Activated naive CD8-positive, alpha-beta T cell treated with anti-CD3 and anti-CD28 coated beads, Interleukin-2, amount 10 ng/mL, durations not matched to agents 7 days and 5 days (primary cell): ENCODE measurements at regions not wholly inside any gene's neighbourhood (a gene's known extent, or its start where the extent isn't known, plus 50 kb on each side); places are given as distances from the start of the nearest gene placed in this dataset.
"Not testable (repeated sequence)": the region's sequence is repeated elsewhere in the genome, so short reads cannot be mapped to it uniquely, and the experiment has no call there.

ENCODE experiments used
- ATAC-seq: fragments of 150-1000 bp; cut with Tn5 transposase; one replicate; pipeline ENCODE4 v1.10.0; 2021; ENCODE audit warnings: low read depth, moderate library complexity
- POLR2A ChIA-PET: fragments of 350-600 bp; sonication (Branson Sonifier 250); formaldehyde crosslinking; loops from one replicate; lab custom pipeline; 2021; ENCODE audit warnings: antibody characterized with exemption; lab: Charles Lee
- DNase-seq: peaks from one replicate; pipeline ENCODE4 v3.0.0; 2021
- H3K27ac Mint-ChIP-seq: one replicate; pipeline ENCODE4 v1.8.0; 2022; ENCODE audit warnings: mild to moderate bottlenecking, mixed read lengths
- H3K27me3 Mint-ChIP-seq: one replicate; pipeline ENCODE4 v1.8.0; 2022; ENCODE audit warnings: mild to moderate bottlenecking, moderate library complexity, mixed read lengths
- H3K36me3 Mint-ChIP-seq: one replicate; pipeline ENCODE4 v1.8.0; 2021; ENCODE audit warnings: mild to moderate bottlenecking, mixed read lengths
- H3K4me1 Mint-ChIP-seq: one replicate; pipeline ENCODE4 v1.8.0; 2021; ENCODE audit warnings: mixed read lengths
- H3K4me3 Mint-ChIP-seq: one replicate; pipeline ENCODE4 v1.8.0; 2022; ENCODE audit warnings: mild to moderate bottlenecking, moderate library complexity, mixed read lengths
- H3K9me3 Mint-ChIP-seq: one replicate; pipeline ENCODE4 v1.8.0; 2021; ENCODE audit warnings: mixed read lengths

DNA sequence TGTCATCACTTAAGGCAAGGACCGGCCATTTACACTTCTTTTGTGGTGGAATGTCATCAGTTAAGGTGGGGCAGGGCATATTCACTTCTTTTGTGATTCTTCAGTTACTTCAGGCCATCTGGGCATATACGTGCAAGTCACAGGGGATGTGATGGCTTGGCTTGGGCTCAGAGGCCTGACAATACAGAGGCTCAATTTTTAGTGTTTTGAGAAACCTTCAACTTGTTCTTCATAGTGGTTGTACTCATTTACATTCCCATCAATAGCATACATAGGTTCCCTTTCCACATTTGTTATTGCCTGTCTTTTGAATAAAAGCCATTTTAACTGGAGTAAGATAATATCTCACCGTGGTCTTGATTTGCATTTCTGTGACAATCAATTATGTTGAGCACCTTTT is 366.8 kb upstream of the KIF2B start:
- H3K36me3 Mint-ChIP-seq, POLR2A ChIA-PET, DNase-seq, H3K4me1 Mint-ChIP-seq, H3K27me3 Mint-ChIP-seq, H3K27ac Mint-ChIP-seq, H3K4me3 Mint-ChIP-seq, ATAC-seq, H3K9me3 Mint-ChIP-seq: not testable (repeated sequence)

DNA sequence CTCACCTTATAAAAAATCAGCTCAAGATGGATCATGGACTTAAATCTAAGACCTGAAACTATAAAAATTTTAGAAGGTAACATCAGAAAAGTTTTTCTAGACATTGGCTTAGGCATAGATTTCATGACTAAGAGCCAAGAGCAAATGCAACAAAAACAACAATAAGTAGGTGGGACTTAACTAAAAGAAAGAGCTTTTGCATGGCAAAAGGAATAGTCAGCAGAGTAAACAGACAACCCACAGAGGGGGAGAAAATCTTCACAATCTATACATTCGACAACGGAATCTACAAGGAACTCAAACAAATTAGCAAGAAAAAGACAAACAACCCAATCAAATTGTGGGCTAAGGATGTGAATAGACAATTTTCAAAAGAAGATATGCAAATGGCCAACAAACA is 368.4 kb upstream of the KIF2B start:
- DNase-seq (no peak), ATAC-seq (no peak)
- H3K27me3 Mint-ChIP-seq: no peaks in the 10 kb centered on the region
- H3K27ac Mint-ChIP-seq: no peak overlapping the region
- peaks cover 6% of the 10 kb centered on the region for H3K9me3 Mint-ChIP-seq
- H3K4me3 Mint-ChIP-seq: no peak overlapping the region
- no peaks in the 10 kb centered on the region for H3K4me1 Mint-ChIP-seq
- no peaks in the 10 kb centered on the region for H3K36me3 Mint-ChIP-seq
- POLR2A ChIA-PET: no interaction called here

DNA sequence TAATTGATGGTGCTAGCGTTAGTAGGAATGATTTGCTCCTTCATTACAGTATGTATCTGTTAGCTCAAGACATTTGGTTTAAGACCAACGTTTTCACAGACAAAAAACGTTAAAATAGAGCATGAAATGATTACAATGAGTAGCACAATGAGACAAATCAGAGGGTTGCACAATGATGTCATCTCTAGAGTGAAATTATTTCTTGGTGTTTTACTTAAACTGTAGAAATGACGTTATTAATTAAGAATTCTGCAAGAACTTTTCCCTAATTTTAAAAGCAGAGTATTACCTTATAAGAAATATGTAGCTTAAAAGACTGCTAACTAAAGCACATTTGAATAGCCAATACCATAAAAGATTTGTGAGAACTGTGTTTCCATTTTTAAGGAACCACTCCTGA is 373.4 kb upstream of the KIF2B start:
- no peaks in the 10 kb centered on the region for H3K36me3 Mint-ChIP-seq
- H3K4me1 Mint-ChIP-seq: no peaks in the 10 kb centered on the region
- POLR2A ChIA-PET: no interaction called here
- no peak for DNase-seq
- peaks cover 1% of the 10 kb centered on the region for H3K9me3 Mint-ChIP-seq
- H3K4me3 Mint-ChIP-seq: no peak overlapping the region
- ATAC-seq: no peak
- H3K27ac Mint-ChIP-seq: no peak overlapping the region
- no peaks in the 10 kb centered on the region for H3K27me3 Mint-ChIP-seq

DNA sequence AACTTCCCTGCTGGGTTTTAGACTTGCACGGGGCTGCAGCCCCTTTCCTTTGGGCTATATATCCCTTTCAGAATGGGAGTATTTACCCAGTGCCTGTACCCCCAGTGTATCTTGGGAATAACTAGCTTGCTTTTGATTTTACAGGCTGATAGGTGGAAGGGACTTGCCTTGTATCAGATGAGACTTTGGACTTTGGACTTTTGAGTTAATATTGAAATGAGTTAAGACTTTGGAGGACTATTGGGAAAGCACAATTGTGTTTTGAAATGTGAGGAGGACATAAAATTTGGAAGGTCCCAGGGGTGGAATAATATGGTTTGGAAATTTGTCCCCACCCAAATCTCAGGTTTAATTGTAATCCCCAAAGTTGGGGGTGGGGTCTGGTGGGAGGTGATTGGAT is 393.8 kb upstream of the KIF2B start:
- H3K27ac Mint-ChIP-seq: no peak overlapping the region
- no peak for ATAC-seq
- no peaks in the 10 kb centered on the region for H3K4me1 Mint-ChIP-seq
- POLR2A ChIA-PET: no interaction called here
- H3K9me3 Mint-ChIP-seq: peaks cover 3% of the 10 kb centered on the region
- H3K4me3 Mint-ChIP-seq: no peak overlapping the region
- DNase-seq: no peak
- H3K27me3 Mint-ChIP-seq: no peaks in the 10 kb centered on the region
- H3K36me3 Mint-ChIP-seq: no peaks in the 10 kb centered on the region

DNA sequence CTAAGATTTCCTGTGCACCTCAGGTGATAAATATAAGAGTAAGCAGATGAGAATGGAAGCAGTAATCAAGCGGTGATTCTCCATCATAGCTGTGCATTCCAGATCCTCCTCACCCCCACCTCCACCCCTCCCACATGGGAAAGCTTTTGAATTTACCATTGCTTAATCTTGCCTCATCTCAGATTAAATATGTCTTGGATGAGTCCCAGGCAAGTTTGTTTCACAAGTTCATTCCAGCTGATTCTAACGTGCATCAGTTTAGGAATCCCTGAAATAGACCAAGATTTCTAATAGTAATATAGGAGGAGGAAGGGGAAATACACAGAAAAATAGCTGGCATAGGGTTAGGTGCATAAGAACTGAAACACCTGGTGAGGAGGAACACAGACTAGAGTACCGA is 396.2 kb upstream of the KIF2B start:
- ATAC-seq (no peak), DNase-seq (no peak)
- Mint-ChIP-seq H3K27ac (no peak overlapping the region), H3K9me3 (peaks cover 9% of the 10 kb centered on the region), H3K4me1 (no peaks in the 10 kb centered on the region), H3K36me3 (no peaks in the 10 kb centered on the region), H3K27me3 (no peaks in the 10 kb centered on the region), H3K4me3 (no peak overlapping the region)
- POLR2A ChIA-PET: no interaction called here

DNA sequence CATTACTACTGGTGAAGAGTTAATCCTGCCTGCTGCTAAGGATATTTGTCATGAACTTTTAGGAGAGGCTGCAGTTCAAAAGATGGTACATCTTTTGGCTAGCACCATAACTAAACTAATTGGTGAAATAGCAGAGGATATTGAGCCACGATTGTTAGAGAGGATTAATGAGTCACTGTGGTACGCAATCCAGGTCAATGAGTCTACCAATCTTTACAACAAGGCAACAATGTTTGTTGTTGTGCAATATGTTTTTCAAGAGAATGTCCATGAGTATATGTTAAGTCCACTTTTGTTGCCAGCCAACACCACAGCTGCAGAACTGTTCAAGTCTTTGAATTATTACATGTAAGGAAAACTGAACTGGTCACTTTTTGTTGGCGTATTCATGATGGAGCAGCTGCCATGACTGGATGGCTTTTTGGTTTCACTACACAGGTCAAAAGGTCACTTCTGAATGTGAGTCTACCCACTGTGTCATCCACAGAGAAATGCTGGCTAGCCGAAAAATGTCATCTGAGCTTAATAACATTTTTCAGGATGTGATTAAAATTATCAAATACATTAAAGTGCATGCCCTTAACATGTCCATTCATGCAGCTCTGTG is 402.6 kb upstream of the KIF2B start:
- Mint-ChIP-seq H3K9me3 (peaks cover 11% of the 10 kb centered on the region), H3K4me1 (no peaks in the 10 kb centered on the region), H3K4me3 (no peak overlapping the region), H3K27me3 (no peaks in the 10 kb centered on the region), H3K27ac (no peak overlapping the region), H3K36me3 (no peaks in the 10 kb centered on the region)
- DNase-seq (no peak), ATAC-seq (no peak)
- POLR2A ChIA-PET: no interaction called here

DNA sequence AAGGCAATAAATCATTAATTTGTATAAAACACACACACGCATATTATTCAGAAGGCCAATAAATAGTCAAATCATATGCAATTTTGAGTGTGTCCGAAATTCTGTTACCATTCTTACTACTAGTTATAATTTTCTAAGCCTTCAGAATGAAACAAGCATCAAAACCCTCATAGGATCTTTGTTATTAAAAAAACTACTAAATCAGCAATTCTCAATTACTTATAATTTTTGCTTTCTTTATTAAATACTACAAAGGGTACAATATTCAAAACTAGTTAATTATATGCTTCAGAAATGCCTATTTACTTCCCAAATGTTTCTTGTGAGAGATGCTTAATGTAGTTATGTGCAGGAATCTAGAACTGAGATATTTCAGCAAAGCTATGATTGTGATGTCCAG is 413.1 kb upstream of the KIF2B start:
- POLR2A ChIA-PET: no interaction called here
- Mint-ChIP-seq H3K4me1 (no peaks in the 10 kb centered on the region), H3K4me3 (no peak overlapping the region), H3K9me3 (peaks cover 7% of the 10 kb centered on the region), H3K36me3 (no peaks in the 10 kb centered on the region), H3K27ac (no peak overlapping the region), H3K27me3 (no peaks in the 10 kb centered on the region)
- no peak for ATAC-seq
- DNase-seq: no peak

DNA sequence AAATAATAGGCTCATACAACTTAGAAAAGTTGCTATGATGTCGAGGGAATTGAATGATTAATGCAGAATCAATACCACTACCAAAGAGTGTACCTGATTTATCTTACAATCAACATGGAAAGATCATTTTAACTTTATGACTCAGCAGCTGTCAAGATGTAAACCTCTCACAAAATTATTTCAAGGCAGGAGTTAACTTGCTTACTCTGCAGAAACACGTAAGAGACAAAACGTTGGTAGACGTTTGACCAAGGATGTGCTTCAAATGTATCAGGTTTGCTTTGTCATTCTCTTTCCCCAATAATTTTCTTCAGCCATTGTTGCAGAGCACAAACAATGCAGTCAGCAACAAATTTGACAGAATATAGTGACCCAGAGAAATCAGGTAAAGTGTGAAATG is 415.8 kb upstream of the KIF2B start:
- Mint-ChIP-seq H3K4me3 (no peak overlapping the region), H3K27ac (no peak overlapping the region), H3K27me3 (no peaks in the 10 kb centered on the region), H3K4me1 (no peaks in the 10 kb centered on the region), H3K9me3 (peaks cover 6% of the 10 kb centered on the region), H3K36me3 (no peaks in the 10 kb centered on the region)
- POLR2A ChIA-PET: no interaction called here
- no peak for ATAC-seq
- DNase-seq: no peak

DNA sequence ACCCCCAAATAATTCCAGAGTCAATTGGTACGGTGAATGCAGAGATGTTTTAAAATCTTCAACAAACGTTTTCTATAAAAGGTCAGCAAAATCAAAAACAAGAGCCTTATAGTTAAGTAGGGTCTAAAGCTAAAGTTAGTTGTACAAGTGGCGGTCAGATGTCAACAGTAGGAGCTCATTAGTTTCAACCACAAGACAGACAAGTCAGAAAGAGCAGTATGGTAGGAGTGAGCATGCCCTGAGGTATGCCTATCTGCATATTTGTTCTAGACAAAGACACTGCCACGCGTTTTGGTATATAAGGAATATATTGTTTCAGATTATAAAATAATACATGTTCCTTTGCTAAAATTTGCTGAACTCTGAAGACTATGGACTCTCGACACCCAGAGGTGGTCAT is 431.5 kb upstream of the KIF2B start:
- no peaks in the 10 kb centered on the region for H3K27me3 Mint-ChIP-seq
- H3K36me3 Mint-ChIP-seq: no peaks in the 10 kb centered on the region
- H3K9me3 Mint-ChIP-seq: peaks cover 3% of the 10 kb centered on the region
- H3K4me3 Mint-ChIP-seq: no peak overlapping the region
- ATAC-seq (no peak), DNase-seq (no peak)
- no peak overlapping the region for H3K27ac Mint-ChIP-seq
- no peaks in the 10 kb centered on the region for H3K4me1 Mint-ChIP-seq
- POLR2A ChIA-PET: no interaction called here

DNA sequence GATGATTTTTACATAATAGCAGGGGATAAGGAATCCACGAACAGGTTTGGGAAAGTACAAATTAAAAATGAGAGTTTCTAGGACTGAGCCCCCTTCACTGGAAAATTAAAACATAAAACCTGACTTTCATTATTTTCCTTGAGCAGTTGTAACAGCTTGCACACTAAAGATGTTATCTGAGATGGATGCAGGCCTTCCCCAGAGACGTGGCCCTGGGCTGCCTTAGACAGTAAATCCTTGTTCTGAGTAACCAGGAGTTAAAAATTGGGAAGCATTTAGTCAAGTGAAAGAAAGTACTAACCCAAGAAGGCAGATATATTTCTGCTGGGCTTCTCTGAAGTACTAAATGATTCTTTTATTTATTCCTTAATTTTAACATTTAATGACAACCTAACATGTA is 432.2 kb upstream of the KIF2B start:
- Mint-ChIP-seq H3K36me3 (no peaks in the 10 kb centered on the region), H3K9me3 (peaks cover 3% of the 10 kb centered on the region), H3K27ac (no peak overlapping the region), H3K4me3 (no peak overlapping the region), H3K4me1 (no peaks in the 10 kb centered on the region), H3K27me3 (no peaks in the 10 kb centered on the region)
- no peak for ATAC-seq
- DNase-seq: no peak
- POLR2A ChIA-PET: no interaction called here

DNA sequence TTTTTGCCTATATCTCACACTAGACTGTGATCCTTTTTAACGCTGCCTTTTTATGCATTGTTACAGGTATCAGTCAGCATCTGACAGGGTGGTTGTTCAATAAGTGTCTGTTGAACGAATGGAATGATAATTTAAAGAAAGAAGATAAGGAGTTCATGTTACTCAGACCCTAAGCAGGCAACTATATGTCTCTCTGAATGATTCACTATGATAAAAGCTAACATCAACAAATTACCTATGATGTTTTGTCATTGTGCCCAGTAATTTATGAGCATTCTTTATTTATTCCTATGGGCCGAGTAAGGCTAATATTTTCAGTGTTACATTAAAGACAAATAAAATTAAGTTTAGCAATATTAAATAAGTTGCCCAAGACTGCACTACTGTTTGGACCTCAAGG is 435.0 kb upstream of the KIF2B start:
- Mint-ChIP-seq H3K27ac (no peak overlapping the region), H3K4me1 (no peaks in the 10 kb centered on the region), H3K9me3 (peaks cover 2% of the 10 kb centered on the region), H3K4me3 (no peak overlapping the region), H3K27me3 (no peaks in the 10 kb centered on the region), H3K36me3 (no peaks in the 10 kb centered on the region)
- no peak for ATAC-seq
- no peak for DNase-seq
- POLR2A ChIA-PET: no interaction called here

DNA sequence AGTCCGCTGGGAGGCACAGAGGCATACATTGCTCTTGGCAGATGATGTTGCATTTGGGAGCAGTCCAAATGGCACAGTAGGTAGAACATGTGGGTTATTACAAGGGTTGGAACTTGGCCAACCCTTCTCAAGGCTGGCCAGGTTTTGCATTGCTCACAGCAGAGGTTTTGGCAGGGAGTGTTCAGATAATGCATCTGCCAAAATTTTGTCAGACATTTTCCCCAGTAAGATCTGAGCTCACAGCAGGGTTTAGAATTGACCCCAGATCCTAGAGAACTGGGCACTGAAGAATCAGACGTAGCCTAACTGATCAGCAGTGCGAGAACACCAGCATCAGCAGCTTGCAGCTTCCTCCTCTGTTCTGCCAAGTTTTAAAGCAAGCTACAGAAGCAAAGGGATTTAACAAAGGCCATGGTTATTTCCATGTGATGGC is 468.8 kb upstream of the KIF2B start:
- Mint-ChIP-seq H3K36me3 (no peaks in the 10 kb centered on the region), H3K9me3 (peaks cover 6% of the 10 kb centered on the region), H3K4me1 (no peaks in the 10 kb centered on the region), H3K27me3 (no peaks in the 10 kb centered on the region), H3K27ac (no peak overlapping the region), H3K4me3 (no peak overlapping the region)
- POLR2A ChIA-PET: no interaction called here
- no peak for DNase-seq
- ATAC-seq: no peak

DNA sequence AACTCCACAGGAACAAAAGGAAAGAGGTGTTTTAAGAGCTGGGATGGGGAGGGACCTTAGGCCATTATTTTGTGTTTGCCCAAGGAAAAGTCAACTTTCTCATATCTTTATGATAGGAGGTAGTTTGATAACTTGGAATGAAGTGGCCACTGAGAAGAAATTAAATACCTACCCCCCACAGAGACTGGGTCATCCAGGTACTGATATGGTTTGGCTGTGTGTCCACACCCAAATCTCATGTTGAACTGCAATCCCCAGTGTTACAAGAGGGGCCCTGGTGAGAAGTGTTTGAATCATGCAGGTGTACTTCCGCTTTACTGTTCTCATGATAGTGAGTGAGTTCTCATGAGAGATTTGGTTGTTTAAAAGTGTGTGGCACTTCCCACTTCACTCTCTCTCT is 477.9 kb upstream of the KIF2B start:
- no peak for ATAC-seq
- DNase-seq: no peak
- H3K4me1 Mint-ChIP-seq: no peaks in the 10 kb centered on the region
- H3K27ac Mint-ChIP-seq: no peak overlapping the region
- H3K27me3 Mint-ChIP-seq: no peaks in the 10 kb centered on the region
- no peak overlapping the region for H3K4me3 Mint-ChIP-seq
- H3K36me3 Mint-ChIP-seq: no peaks in the 10 kb centered on the region
- peaks cover 8% of the 10 kb centered on the region for H3K9me3 Mint-ChIP-seq
- POLR2A ChIA-PET: no interaction called here

DNA sequence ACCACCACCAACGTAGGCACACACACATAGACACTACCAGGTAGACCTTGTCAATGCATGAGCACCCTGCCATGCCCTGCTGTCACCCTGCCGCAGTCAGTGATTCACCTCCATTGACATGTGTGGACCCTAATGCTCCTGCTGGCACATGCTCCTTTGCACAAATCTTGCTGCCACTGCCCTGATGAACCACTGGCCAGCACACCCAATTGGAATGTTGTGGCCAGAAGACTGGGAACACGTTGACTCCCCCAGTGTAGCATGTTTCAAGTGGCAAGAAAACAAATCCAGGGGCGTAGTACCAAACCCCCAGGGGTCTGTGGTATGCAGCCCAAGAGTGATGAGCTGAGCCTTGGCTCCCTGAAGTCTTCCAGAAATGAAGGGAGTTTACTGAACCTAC is 486.4 kb upstream of the KIF2B start:
- DNase-seq: no peak
- no peaks in the 10 kb centered on the region for H3K36me3 Mint-ChIP-seq
- H3K4me1 Mint-ChIP-seq: no peaks in the 10 kb centered on the region
- POLR2A ChIA-PET: no interaction called here
- peaks cover 4% of the 10 kb centered on the region for H3K9me3 Mint-ChIP-seq
- H3K4me3 Mint-ChIP-seq: no peak overlapping the region
- ATAC-seq: no peak
- H3K27ac Mint-ChIP-seq: no peak overlapping the region
- H3K27me3 Mint-ChIP-seq: no peaks in the 10 kb centered on the region

DNA sequence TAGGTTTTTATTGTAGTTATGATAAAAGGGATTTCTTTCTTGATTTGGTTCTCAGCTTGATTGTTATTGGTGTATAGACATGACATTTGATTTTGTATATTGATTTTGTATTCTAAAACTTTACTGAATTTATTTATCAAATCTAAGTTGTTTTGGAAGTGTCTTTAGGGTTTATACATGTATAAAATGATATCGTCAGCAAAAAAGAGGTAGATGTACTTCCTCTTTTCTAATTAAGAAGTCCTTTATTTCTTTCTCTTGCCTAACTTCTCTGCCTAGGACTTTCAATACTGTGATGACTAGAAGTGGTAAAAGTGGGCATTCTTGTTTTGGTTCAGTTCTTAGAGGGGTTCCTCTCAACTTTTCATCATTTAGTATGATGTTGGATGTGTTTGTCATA is 487.3 kb upstream of the KIF2B start:
- no peaks in the 10 kb centered on the region for H3K27me3 Mint-ChIP-seq
- POLR2A ChIA-PET: no interaction called here
- no peak overlapping the region for H3K4me3 Mint-ChIP-seq
- H3K9me3 Mint-ChIP-seq: peaks cover 3% of the 10 kb centered on the region
- ATAC-seq (no peak), DNase-seq (no peak)
- H3K27ac Mint-ChIP-seq: no peak overlapping the region
- no peaks in the 10 kb centered on the region for H3K36me3 Mint-ChIP-seq
- H3K4me1 Mint-ChIP-seq: no peaks in the 10 kb centered on the region
